ENCODE measurements at regions not wholly inside any gene's neighbourhood (a gene's known extent, or its start where the extent isn't known, plus 50 kb on each side); places are given as distances from the start of the nearest gene placed in this dataset.

DNA sequence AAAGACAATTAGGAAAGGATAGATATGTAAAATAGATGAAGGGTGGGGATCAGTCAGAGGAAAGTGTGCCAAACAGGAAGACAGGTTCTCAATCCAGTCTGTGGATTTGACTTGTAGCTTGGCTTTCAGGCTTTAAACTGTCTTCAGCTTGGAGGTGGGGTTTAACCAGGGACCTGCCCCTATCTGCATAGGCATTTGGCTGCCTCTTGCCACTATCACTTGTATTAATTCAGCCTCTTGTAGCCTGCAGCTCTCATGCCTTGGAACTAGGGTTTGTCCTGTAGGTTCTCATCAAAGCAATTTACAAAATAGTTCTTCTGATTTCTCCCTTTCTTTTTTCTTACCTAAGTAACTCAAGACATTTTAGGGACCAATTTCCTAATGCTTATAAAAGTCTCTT is 88.8 kb upstream of the PAXBP1 start:
- Histone ChIP-seq H3K79me1 (ENCODE audit: low read depth, low read length) (no peaks in the 10 kb centered on the region), H3K4me3 (ENCODE audit: extremely low read depth in 1 of 4, insufficient read depth in 2 of 4, low read depth in 3 of 4, low read length in 4 of 4) (no peak overlapping the region), H3K27me3 (replicated peaks in 1 of 4; ENCODE audit: control insufficient read depth in 3 of 4, extremely low read depth in 1 of 4, insufficient read depth in 3 of 4, low read length in 3 of 4) (no peaks in the 10 kb centered on the region), H3K56ac (replicated peaks; ENCODE audit: insufficient read length, low read depth, low read length) (no peak overlapping the region), H4K5ac (ENCODE audit: insufficient read length, low read depth, low read length) (no peak overlapping the region), H3K4me1 (replicated peaks in 1 of 4; ENCODE audit: control insufficient read depth in 3 of 4, insufficient read depth in 4 of 4, low read length in 3 of 4) (no peaks in the 10 kb centered on the region), H2BK15ac (ENCODE audit: low read length) (no peak overlapping the region), H3K9ac (replicated peaks in 1 of 4; ENCODE audit: extremely low read depth in 1 of 4, low read depth in 3 of 4, low read length in 3 of 4) (no peak overlapping the region), H3K23ac (ENCODE audit: insufficient read length) (no peak overlapping the region), H3K79me2 (ENCODE audit: control insufficient read depth in 1 of 2, insufficient read depth in 2 of 2, low read length in 2 of 2) (no peaks in the 10 kb centered on the region), H3K18ac (ENCODE audit: extremely low read depth, low read length) (no peak overlapping the region), H2BK5ac (ENCODE audit: low read depth, low read length) (no peak overlapping the region), H3K14ac (ENCODE audit: insufficient read length) (no peak overlapping the region), H3K36me3 (ENCODE audit: control insufficient read depth in 2 of 4, insufficient read depth in 4 of 4, low read length in 3 of 4) (no peaks in the 10 kb centered on the region), H2AK5ac (ENCODE audit: low read depth, low read length) (no peak overlapping the region), H2BK120ac (replicated peaks; ENCODE audit: low read depth, low read length) (no peak overlapping the region), H2AFZ (ENCODE audit: low read length) (no peak overlapping the region), H4K20me1 (replicated peaks in 1 of 2; ENCODE audit: control insufficient read depth in 1 of 2, insufficient read depth in 2 of 2, low read length in 2 of 2) (no peaks in the 10 kb centered on the region), H4K91ac (replicated peaks; ENCODE audit: insufficient read length, low read length) (no peak overlapping the region), H4K8ac (ENCODE audit: extremely low read depth, insufficient read depth, low read length) (no peak overlapping the region), H3K23me2 (ENCODE audit: low read depth, low read length) (peaks cover 2% of the 10 kb centered on the region; the same call in 1 of the 2 replicates), H2BK20ac (ENCODE audit: low read length) (no peak overlapping the region), H3K4me2 (ENCODE audit: insufficient read depth in 1 of 2, low read depth in 2 of 2, low read length in 2 of 2) (no peak overlapping the region), H3K9me3 (ENCODE audit: insufficient read depth in 2 of 2, low read depth in 1 of 2, low read length in 1 of 2) (peaks cover 19 to 21% of the 10 kb centered on the region in 2 experiments; a peak in 3 of 4 replicates), H2BK12ac (ENCODE audit: low read depth, low read length) (no peak overlapping the region), H3K27ac (ENCODE audit: low read depth, low read length) (no peak overlapping the region), H3K4ac (replicated peaks; ENCODE audit: insufficient read length, low read depth, low read length) (no peak overlapping the region)
- DNase-seq (ENCODE audit: low read depth in 1 of 2, low spot score in 2 of 2) (no peak), FAIRE-seq (no peak)
- ChIA-PET CTCF (ENCODE audit: partially characterized antibody) (interaction anchor here (0.9 kb wide), 1 partner anchor 80 kb away, joined by 4 read pairs; no protein-coding TSS in a partner anchor), POLR2A (ENCODE audit: partially characterized antibody) (no interaction called here)
- no peak for TF ChIP-seq GABPA (IDR thresholded peaks at IDR 0.05; ENCODE audit: borderline replicate concordance, insufficient read depth, low read length)
- TF ChIP-seq, protein P1, sequence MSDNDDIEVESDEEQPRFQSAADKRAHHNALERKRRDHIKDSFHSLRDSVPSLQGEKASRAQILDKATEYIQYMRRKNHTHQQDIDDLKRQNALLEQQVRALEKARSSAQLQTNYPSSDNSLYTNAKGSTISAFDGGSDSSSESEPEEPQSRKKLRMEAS (IDR thresholded peaks at IDR 0.05): no peak
- TF ChIP-seq NANOG (IDR thresholded peaks at IDR 0.05; ENCODE audit: insufficient read depth, low read depth, low read length, poor library complexity, severe bottlenecking): no peak
- no peak for TF ChIP-seq FOSL1 (IDR thresholded peaks at IDR 0.05; ENCODE audit: insufficient read depth, low read depth, low read length)
- TF ChIP-seq RAD21 (IDR thresholded peaks at IDR 0.05 in 1 of 2, conservative IDR thresholded peaks at IDR 0.05 in 1 of 2; ENCODE audit: low read depth in 2 of 2, low read length in 2 of 2): no peak
- TF ChIP-seq SIRT6 (IDR thresholded peaks at IDR 0.05; ENCODE audit: low read length): no peak
- TF ChIP-seq TAF1 (IDR thresholded peaks at IDR 0.05; ENCODE audit: low read depth, low read length): no peak
- TF ChIP-seq RFX5 (IDR thresholded peaks at IDR 0.05; ENCODE audit: borderline replicate concordance, low read depth, low read length): no peak
